ENCODE measurements at regions not wholly inside any gene's neighbourhood (a gene's known extent, or its start where the extent isn't known, plus 50 kb on each side); places are given as distances from the start of the nearest gene placed in this dataset.

- Histone ChIP-seq H3K27ac (no peak overlapping the region), H3K27me3 (no peaks in the 10 kb centered on the region), H3K36me3 (no peaks in the 10 kb centered on the region), H3K9me3 (no peaks in the 10 kb centered on the region), H3K4me1 (no peaks in the 10 kb centered on the region), H3K4me3 (no peak overlapping the region)
- no peak for DNase-seq (ENCODE audit: low spot score in 2 of 2)
- no peak for TF ChIP-seq CTCF (IDR thresholded peaks at IDR 0.05)
- TF ChIP-seq EP300 (IDR thresholded peaks at IDR 0.05), result no peak
- TF ChIP-seq POLR2A (IDR thresholded peaks at IDR 0.05), result no peak
These were observed 1149.9 kb downstream of the KCNT2 start for GRCh38 chr1:195458365-195458764.

- no peaks in the 10 kb centered on the region for H3K27me3 ChIP-seq
- H3K9me3 ChIP-seq, result peaks cover 0 to 4% (median 0%) of the 10 kb centered on the region in 4 donors
- no peak overlapping the region for H3K4me3 ChIP-seq
- H3K36me3 ChIP-seq, result no peaks in the 10 kb centered on the region
- TF ChIP-seq EP300 (IDR thresholded peaks at IDR 0.05) (no peak), CTCF (IDR thresholded peaks at IDR 0.05) (no peak), POLR2A (IDR thresholded peaks at IDR 0.05) (no peak)
- no peaks in the 10 kb centered on the region for H3K4me1 ChIP-seq
- no peak overlapping the region for H3K27ac ChIP-seq
- WGBS, 2 donors, result 74 to 75% methylated on average over 2 of the region's 2 CpGs
- DNase-seq (ENCODE audit: low spot score in 2 of 2), result no peak
These were observed 1157.4 kb downstream of the KCNT2 start for GRCh38 chr1:195450794-195451193.

GRCh38 chr1:195439661-195440060, 1168.6 kb downstream of the KCNT2 start:
- WGBS, 2 donors, result 88 to 100% methylated on average over 2 of the region's 2 CpGs
- Histone ChIP-seq H3K27me3 (no peaks in the 10 kb centered on the region), H3K4me1 (no peaks in the 10 kb centered on the region), H3K9me3 (no peaks in the 10 kb centered on the region), H3K36me3 (no peaks in the 10 kb centered on the region), H3K4me3 (no peak overlapping the region), H3K27ac (no peak overlapping the region)
- DNase-seq (ENCODE audit: low spot score in 2 of 2), result no peak
- TF ChIP-seq EP300 (IDR thresholded peaks at IDR 0.05), result no peak
- TF ChIP-seq CTCF (IDR thresholded peaks at IDR 0.05), result no peak
- TF ChIP-seq POLR2A (IDR thresholded peaks at IDR 0.05), result no peak

GRCh38 chr1:195434566-195435203, 1173.6 kb downstream of the KCNT2 start:
- Histone ChIP-seq H3K4me3 (no peak overlapping the region), H3K4me1 (no peaks in the 10 kb centered on the region), H3K27ac (no peak overlapping the region), H3K9me3 (no peaks in the 10 kb centered on the region), H3K36me3 (no peaks in the 10 kb centered on the region), H3K27me3 (no peaks in the 10 kb centered on the region)
- TF ChIP-seq CTCF (IDR thresholded peaks at IDR 0.05) (no peak), EP300 (IDR thresholded peaks at IDR 0.05) (no peak), POLR2A (IDR thresholded peaks at IDR 0.05) (no peak)
- WGBS, 2 donors, result 65 to 69% methylated on average over 4 of the region's 4 CpGs
- DNase-seq (ENCODE audit: low spot score in 2 of 2), result no peak

- no peaks in the 10 kb centered on the region for H3K36me3 ChIP-seq
- no peaks in the 10 kb centered on the region for H3K27me3 ChIP-seq
- no peak overlapping the region for H3K4me3 ChIP-seq
- no peak overlapping the region for H3K27ac ChIP-seq
- H3K9me3 ChIP-seq, result no peaks in the 10 kb centered on the region
- 96 to 98% methylated on average over 1 of the region's 1 CpG for WGBS, 2 donors
- no peaks in the 10 kb centered on the region for H3K4me1 ChIP-seq
- no peak for DNase-seq (ENCODE audit: low spot score in 2 of 2)
- TF ChIP-seq CTCF (IDR thresholded peaks at IDR 0.05), result no peak
- TF ChIP-seq POLR2A (IDR thresholded peaks at IDR 0.05), result no peak
- TF ChIP-seq EP300 (IDR thresholded peaks at IDR 0.05), result no peak
These were observed 1177.4 kb downstream of the KCNT2 start for GRCh38 chr1:195430826-195431225.
